GM12878 (cell line): ENCODE measurements at regions not wholly inside any gene's neighbourhood (a gene's known extent, or its start where the extent isn't known, plus 50 kb on each side); places are given as distances from the start of the nearest gene placed in this dataset.

Source experiments
- ATAC-seq: fragments of 200-7000 bp; cut with Tn5 transposase; 3 replicates; pipeline ENCODE4 v1.9.1; 2020; ENCODE audit warnings: mild to moderate bottlenecking, moderate library complexity
- BruUV-seq: library from RNA; stranded (reverse); fragments of 400-500 nt; replicated peaks from 2 replicates; lab custom pipeline; 2021; lab: Mats Ljungman, UMichigan
- CTCF ChIA-PET: fragments of 300-600 bp; sonication (Branson Sonifier 250); formaldehyde crosslinking; extraction: SDS; loops from one replicate; lab custom pipeline; 2021; ENCODE audit warnings: inconsistent platforms; lab: Yijun Ruan, JAX
- POLR2A ChIA-PET: fragments of 350-600 bp; formaldehyde crosslinking; extraction: SDS; loops from one replicate; lab custom pipeline; 2021; ENCODE audit warnings: inconsistent platforms; lab: Charles Lee
- RAD21 ChIA-PET: fragments of 300-600 bp; sonication (Branson Sonifier 250); formaldehyde crosslinking; loops from one replicate; lab custom pipeline; 2023; ENCODE audit warnings: antibody characterized with exemption; ENCODE audit not compliant: unreplicated experiment; lab: Charles Lee
- SMC1A ChIA-PET: fragments of 300-600 bp; sonication (Branson Sonifier 250); formaldehyde crosslinking; loops from one replicate; lab custom pipeline; 2023; ENCODE audit not compliant: unreplicated experiment, uncharacterized antibody; lab: Charles Lee
- DNase-seq: peaks from one replicate; pipeline ENCODE4 v3.0.0-alpha.2; 2011; ENCODE audit warnings: low read depth, low spot score
- FAIRE-seq: peaks from 3 replicates; lab custom pipeline; 2011; peaks lifted over from hg19 to GRCh38; lab: Jason Lieb, UNC
- H2AFZ ChIP-seq: 2 replicates; pipeline ENCODE4 v1.6.0; 2011; ENCODE audit warnings: low read depth, low read length, control low read depth; ENCODE audit not compliant: control insufficient read depth
- H3K27ac ChIP-seq: 2 replicates; pipeline ENCODE4 v1.5.1; 2011; ENCODE audit warnings: control low read depth; ENCODE audit not compliant: control insufficient read depth, insufficient read depth
- H3K27me3 ChIP-seq, 2 experiments: replicated peaks in 1 of 2; 2 replicates each; pipeline versions ENCODE4 v1.6.0 to v1.6.1; 2011; ENCODE audit warnings: low read length in 1 of 2; ENCODE audit not compliant: control insufficient read depth in 2 of 2, insufficient read depth in 2 of 2
- H3K36me3 ChIP-seq, 2 experiments: 2 replicates each; pipeline ENCODE4 v1.5.1; 2011; ENCODE audit warnings: low read length in 1 of 2; ENCODE audit not compliant: control insufficient read depth in 2 of 2, insufficient read depth in 2 of 2
- H3K4me1 ChIP-seq: 2 replicates; pipeline ENCODE4 v1.6.1; 2011; ENCODE audit warnings: mild to moderate bottlenecking, low read length, moderate library complexity, mixed read lengths; ENCODE audit not compliant: control insufficient read depth, insufficient read depth
- H3K4me2 ChIP-seq: 2 replicates; pipeline ENCODE4 v1.6.0; 2011; ENCODE audit warnings: control low read depth; ENCODE audit not compliant: control insufficient read depth, insufficient read depth
- H3K4me3 ChIP-seq: fragments of 200-600 bp; sonication (generic); 2 replicates; pipeline ENCODE4 v1.5.1; 2016
- H3K79me2 ChIP-seq: 2 replicates; pipeline ENCODE4 v1.6.0; 2011; ENCODE audit warnings: low read length; ENCODE audit not compliant: control insufficient read depth, insufficient read depth
- H3K9ac ChIP-seq: 2 replicates; pipeline ENCODE4 v1.8.0; 2011; ENCODE audit warnings: low read length, control low read depth, mixed read lengths; ENCODE audit not compliant: control insufficient read depth, insufficient read depth
- H3K9me3 ChIP-seq: replicated peaks from 3 replicates; pipeline ENCODE4 v1.5.1; 2011; ENCODE audit warnings: mild to moderate bottlenecking, low read length; ENCODE audit not compliant: control insufficient read depth, insufficient read depth
- H4K20me1 ChIP-seq: 2 replicates; pipeline ENCODE4 v1.6.0; 2011; ENCODE audit not compliant: control insufficient read depth, insufficient read depth
- ATF7 ChIP-seq: fragments of 450-650 bp; IDR thresholded peaks from 2 replicates; pipeline ENCODE4 v1.6.1; 2016; ENCODE audit warnings: low read depth, mild to moderate bottlenecking
- SIX5 ChIP-seq: IDR thresholded peaks from 2 replicates; pipeline ENCODE4 v1.6.1; 2011; ENCODE audit warnings: mild to moderate bottlenecking, low read depth, low read length, moderate library complexity; ENCODE audit not compliant: severe bottlenecking
- WGBS: methylation state at CpG from one replicate; pipeline ENCODE4 v1.1.6; 2016; ENCODE audit warnings: low lambda C conversion rate; ENCODE audit not compliant: insufficient replicate concordance, insufficient coverage; ENCODE audit errors: missing lambda C conversion rate; 5-methylcytosine and 5-hydroxymethylcytosine counted together
- in situ Hi-C: fragments of 300-500 bp; cut with MboI; formaldehyde crosslinking; loops from 9 replicates; pipeline ENCODE4 v1.14.3; 2018; ENCODE audit warnings: mixed read lengths
- intact Hi-C: fragments of 100-400 bp; cut with micrococcal nuclease; formaldehyde crosslinking; loops from one replicate; pipeline ENCODE4 v1.14.2; 2022; ENCODE audit not compliant: unreplicated experiment

DNA sequence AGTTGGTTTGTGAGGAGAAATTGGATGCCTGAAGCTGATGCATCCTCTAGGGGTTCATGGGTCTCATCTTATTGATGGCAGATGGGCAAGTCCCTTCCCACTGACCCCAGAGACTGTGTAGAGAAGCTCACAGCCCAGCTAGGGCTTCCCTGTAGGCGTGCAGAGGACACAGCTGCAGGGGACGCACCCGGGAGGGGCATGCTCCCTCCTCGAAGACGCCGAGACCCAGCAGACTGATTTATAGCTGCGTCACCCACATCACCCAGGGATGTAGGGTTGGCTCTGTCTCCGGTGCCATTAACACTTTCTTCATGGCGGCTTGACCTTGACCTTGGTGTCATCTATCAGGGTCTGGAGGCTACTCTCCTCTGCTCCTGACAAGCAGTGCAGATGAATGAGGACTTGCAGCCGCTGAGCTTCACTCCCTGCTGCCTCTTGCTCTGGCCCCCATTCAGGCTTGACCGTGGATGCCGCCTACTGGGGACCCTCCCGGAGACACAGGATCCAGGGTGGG lies 549.7 kb downstream of the TCERG1L start:
- 23% methylated on average over 13 of the region's 13 CpGs for WGBS
- DNase-seq (no peak), ATAC-seq (no peak), FAIRE-seq (no peak)
- in situ Hi-C loops, result no loop called here
- no peaks in the 10 kb centered on the region for H3K9me3 ChIP-seq
- H3K27me3 ChIP-seq, result no peaks in the 10 kb centered on the region
- ChIA-PET RAD21 (no interaction called here), SMC1A (no interaction called here), CTCF (no interaction called here), POLR2A (no interaction called here)
- H4K20me1 ChIP-seq, result no peaks in the 10 kb centered on the region
- H3K79me2 ChIP-seq, result no peaks in the 10 kb centered on the region
- no peaks in the 10 kb centered on the region for H3K36me3 ChIP-seq
- H2AFZ ChIP-seq, result no peak overlapping the region
- BruUV-seq, result no TSS peak
- intact Hi-C loops, result no loop called here
- no peak overlapping the region for H3K9ac ChIP-seq
- no peaks in the 10 kb centered on the region for H3K4me1 ChIP-seq
- H3K27ac ChIP-seq, result no peak overlapping the region
- no peak overlapping the region for H3K4me2 ChIP-seq
- no peak overlapping the region for H3K4me3 ChIP-seq
- TF ChIP-seq ATF7, result no peak

GRCh38 chr10:130762491-130762890 lies 549.0 kb downstream of the TCERG1L start:
- no peaks in the 10 kb centered on the region for H3K9me3 ChIP-seq
- no peak for TF ChIP-seq SIX5
- no peak overlapping the region for H3K9ac ChIP-seq
- no peaks in the 10 kb centered on the region for H3K27me3 ChIP-seq
- ChIA-PET RAD21 (no interaction called here), CTCF (no interaction called here), SMC1A (no interaction called here), POLR2A (no interaction called here)
- WGBS, result 1% methylated on average over 6 of the region's 6 CpGs
- in situ Hi-C loops (no loop called here), intact Hi-C loops (no loop called here)
- no TSS peak for BruUV-seq
- H2AFZ ChIP-seq, result no peak overlapping the region
- H3K4me3 ChIP-seq, result no peak overlapping the region
- FAIRE-seq (no peak), ATAC-seq (no peak), DNase-seq (no peak)
- no peaks in the 10 kb centered on the region for H3K4me1 ChIP-seq
- no peaks in the 10 kb centered on the region for H3K79me2 ChIP-seq
- no peaks in the 10 kb centered on the region for H3K36me3 ChIP-seq
- H3K27ac ChIP-seq, result no peak overlapping the region
- no peaks in the 10 kb centered on the region for H4K20me1 ChIP-seq
- no peak overlapping the region for H3K4me2 ChIP-seq
